ENCODE measurements at regions not wholly inside any gene's neighbourhood (a gene's known extent, or its start where the extent isn't known, plus 50 kb on each side); places are given as distances from the start of the nearest gene placed in this dataset.

GRCh38 chr4:110675426-110675825 is 52.5 kb upstream of the PITX2 start:
- no peak for DNase-seq

- DNase-seq: no peak
Observed at GRCh38 chr4:110676241-110676640, 53.4 kb upstream of the PITX2 start.

GRCh38 chr4:110678517-110679227 is 55.8 kb upstream of the PITX2 start:
- no peak for DNase-seq

GRCh38 chr4:110680265-110680664 is 57.4 kb upstream of the PITX2 start:
- DNase-seq: no peak

GRCh38 chr4:110681381-110681780 is 58.5 kb upstream of the PITX2 start:
- no peak for DNase-seq

- DNase-seq: no peak
Observed at GRCh38 chr4:110682311-110682710, 59.4 kb upstream of the PITX2 start.

GRCh38 chr4:110683601-110684000 is 60.7 kb upstream of the PITX2 start:
- no peak for DNase-seq

- DNase-seq: no peak
Observed at GRCh38 chr4:110702326-110702725, 79.4 kb upstream of the PITX2 start.

GRCh38 chr4:110704748-110705439 is 82.0 kb upstream of the PITX2 start:
- no peak for DNase-seq

- no peak for DNase-seq
Observed at GRCh38 chr4:110705440-110705782, 82.5 kb upstream of the PITX2 start.

- DNase-seq: no peak
Observed at GRCh38 chr4:110710070-110710469, 87.2 kb upstream of the PITX2 start.

- no peak for DNase-seq
Observed at GRCh38 chr4:110712486-110712885, 89.6 kb upstream of the PITX2 start.

- no peak for DNase-seq
Observed at GRCh38 chr4:110730318-110730717, 107.4 kb upstream of the PITX2 start.

GRCh38 chr4:110733901-110734300 is 111.0 kb upstream of the PITX2 start:
- no peak for DNase-seq

GRCh38 chr4:110735686-110736085 is 112.8 kb upstream of the PITX2 start:
- DNase-seq: no peak

GRCh38 chr4:110737931-110738330 is 115.1 kb upstream of the PITX2 start:
- DNase-seq: no peak

- no peak for DNase-seq
Observed at GRCh38 chr4:110742143-110742542, 119.3 kb upstream of the PITX2 start.

- DNase-seq: no peak
Observed at GRCh38 chr4:110748071-110748470, 125.2 kb upstream of the PITX2 start.

GRCh38 chr4:110751183-110751582 is 128.3 kb upstream of the PITX2 start:
- DNase-seq: no peak

GRCh38 chr4:110751986-110752385 is 129.1 kb upstream of the PITX2 start:
- no peak for DNase-seq

GRCh38 chr4:110753466-110753865 is 130.6 kb upstream of the PITX2 start:
- DNase-seq: no peak

GRCh38 chr4:110754716-110755115 is 131.8 kb upstream of the PITX2 start:
- DNase-seq: no peak

- no peak for DNase-seq
Observed at GRCh38 chr4:110769578-110769977, 146.7 kb upstream of the PITX2 start.

- no peak for DNase-seq
Observed at GRCh38 chr4:110770353-110770752, 147.5 kb upstream of the PITX2 start.

- no peak for DNase-seq
Observed at GRCh38 chr4:110778521-110778920, 155.6 kb upstream of the PITX2 start.
